Breast epithelium (tissue), 4 donors: ENCODE measurements at regions not wholly inside any gene's neighbourhood (a gene's known extent, or its start where the extent isn't known, plus 50 kb on each side); places are given as distances from the start of the nearest gene placed in this dataset.

Experiments used
- DNase-seq, 2 donors: peaks; one replicate each; pipeline ENCODE4 v3.0.0-alpha.2; 2019; ENCODE audit warnings: low spot score in 2 of 2
- H3K27ac ChIP-seq, 2 donors: fragments of 200-600 bp; sonication (generic) in 1 of 2; one replicate each; pipeline ENCODE4 v1.5.1; 2016 to 2019; ENCODE audit warnings: mild to moderate bottlenecking in 1 of 2
- H3K27me3 ChIP-seq, 2 donors: fragments of 200-600 bp; sonication (generic) in 1 of 2; one replicate each; pipeline versions ENCODE4 v1.5.1 to v1.6.0; 2017 to 2019; ENCODE audit warnings: control low read depth in 1 of 2, mild to moderate bottlenecking in 1 of 2
- H3K36me3 ChIP-seq: fragments of 200-600 bp; one replicate; pipeline ENCODE4 v1.5.1; 2019
- H3K4me1 ChIP-seq, 2 donors: fragments of 200-600 bp; sonication (generic); one replicate each; pipeline ENCODE4 v1.5.1; 2016 to 2019; ENCODE audit warnings: control low read depth in 1 of 2
- H3K4me3 ChIP-seq, 3 donors: fragments of 200-600 bp; sonication (generic); 1 replicate in 2 of 3; 2 replicates in 1 of 3; pipeline ENCODE4 v1.5.1; 2016 to 2019; ENCODE audit warnings: mild to moderate bottlenecking in 3 of 3, moderate library complexity in 2 of 3
- H3K9me3 ChIP-seq, 2 donors: fragments of 200-600 bp; sonication (generic) in 1 of 2; one replicate each; pipeline ENCODE4 v1.5.1; 2016 to 2019; ENCODE audit warnings: control low read depth in 1 of 2
- POLR2A ChIP-seq: fragments of 450-650 bp; IDR thresholded peaks from one replicate; pipeline ENCODE4 v1.6.1; 2016; ENCODE audit warnings: antibody characterized with exemption, mild to moderate bottlenecking, moderate library complexity
- POLR2AphosphoS5 ChIP-seq, 3 donors: sonication (generic); formaldehyde crosslinking; IDR thresholded peaks; one replicate each; pipeline ENCODE4 v1.6.1; 2017; ENCODE audit warnings: antibody characterized with exemption in 3 of 3
- intact Hi-C: fragments of 100-400 bp; cut with DNase I; formaldehyde crosslinking; loops from one replicate; pipeline ENCODE4 v1.15.1; 2023; ENCODE audit warnings: low total_unique reads
- TF ChIP-seq, protein P1 (sequence below), 3 donors: fragments of 450-650 bp; IDR thresholded peaks; one replicate each; pipeline ENCODE4 v1.5.1; 2016 to 2017; ENCODE audit warnings: antibody characterized with exemption in 3 of 3, mild to moderate bottlenecking in 3 of 3, moderate library complexity in 3 of 3

DNA sequence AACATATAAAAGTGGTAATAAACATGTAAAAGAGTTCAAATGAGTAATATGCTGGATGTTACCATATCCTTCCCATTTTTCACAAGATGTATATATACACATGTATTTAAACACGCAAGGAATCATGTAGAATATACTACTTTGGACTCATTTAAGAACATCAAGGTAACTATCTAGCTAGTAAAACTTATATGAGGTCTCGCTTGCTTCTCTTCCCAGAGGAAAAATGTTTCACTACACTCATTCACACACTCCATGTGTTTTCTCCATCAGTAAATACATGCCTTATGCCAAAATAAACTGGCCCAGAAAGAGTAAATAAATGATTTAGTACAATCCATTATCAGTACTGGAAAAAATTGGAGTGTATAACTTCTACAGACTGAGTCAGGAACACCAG, 229.2 kb upstream of the MME start:
- DNase-seq = no peak
- no peaks in the 10 kb centered on the region for H3K27me3 ChIP-seq
- no peak overlapping the region for H3K27ac ChIP-seq
- no peaks in the 10 kb centered on the region for H3K4me1 ChIP-seq
- no peaks in the 10 kb centered on the region for H3K36me3 ChIP-seq
- H3K4me3 ChIP-seq = no peak overlapping the region
- intact Hi-C loops = no loop called here
- H3K9me3 ChIP-seq = no peaks in the 10 kb centered on the region
- TF ChIP-seq, protein P1, sequence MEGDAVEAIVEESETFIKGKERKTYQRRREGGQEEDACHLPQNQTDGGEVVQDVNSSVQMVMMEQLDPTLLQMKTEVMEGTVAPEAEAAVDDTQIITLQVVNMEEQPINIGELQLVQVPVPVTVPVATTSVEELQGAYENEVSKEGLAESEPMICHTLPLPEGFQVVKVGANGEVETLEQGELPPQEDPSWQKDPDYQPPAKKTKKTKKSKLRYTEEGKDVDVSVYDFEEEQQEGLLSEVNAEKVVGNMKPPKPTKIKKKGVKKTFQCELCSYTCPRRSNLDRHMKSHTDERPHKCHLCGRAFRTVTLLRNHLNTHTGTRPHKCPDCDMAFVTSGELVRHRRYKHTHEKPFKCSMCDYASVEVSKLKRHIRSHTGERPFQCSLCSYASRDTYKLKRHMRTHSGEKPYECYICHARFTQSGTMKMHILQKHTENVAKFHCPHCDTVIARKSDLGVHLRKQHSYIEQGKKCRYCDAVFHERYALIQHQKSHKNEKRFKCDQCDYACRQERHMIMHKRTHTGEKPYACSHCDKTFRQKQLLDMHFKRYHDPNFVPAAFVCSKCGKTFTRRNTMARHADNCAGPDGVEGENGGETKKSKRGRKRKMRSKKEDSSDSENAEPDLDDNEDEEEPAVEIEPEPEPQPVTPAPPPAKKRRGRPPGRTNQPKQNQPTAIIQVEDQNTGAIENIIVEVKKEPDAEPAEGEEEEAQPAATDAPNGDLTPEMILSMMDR (IDR thresholded peaks at IDR 0.05) = no peak
- no peak for TF ChIP-seq POLR2AphosphoS5 (IDR thresholded peaks at IDR 0.05)
- TF ChIP-seq POLR2A = no peak

DNA sequence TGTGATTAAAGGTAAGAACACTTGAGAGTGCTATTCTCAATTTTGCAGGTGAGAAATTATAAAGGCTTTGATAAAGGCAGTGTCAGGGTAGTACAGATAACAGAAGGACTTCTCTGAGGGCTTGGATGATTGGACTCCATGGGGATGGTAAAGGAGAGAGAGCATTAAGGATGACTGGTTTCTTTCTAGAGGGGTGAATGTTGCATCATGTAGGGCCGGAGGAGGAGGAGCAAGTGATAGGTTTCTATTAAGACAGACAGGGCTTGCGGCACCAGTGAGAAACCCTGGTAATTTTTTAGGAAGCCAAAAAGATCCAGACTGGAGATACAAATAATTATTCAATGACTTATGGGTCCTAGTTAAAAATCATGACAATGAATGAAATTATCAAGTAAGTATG, 230.7 kb upstream of the MME start:
- no peak overlapping the region for H3K27ac ChIP-seq
- TF ChIP-seq, protein P1 (IDR thresholded peaks at IDR 0.05) = no peak
- TF ChIP-seq POLR2A = no peak
- no peak for TF ChIP-seq POLR2AphosphoS5 (IDR thresholded peaks at IDR 0.05)
- H3K27me3 ChIP-seq = no peaks in the 10 kb centered on the region
- intact Hi-C loops = no loop called here
- H3K4me3 ChIP-seq = no peak overlapping the region
- no peaks in the 10 kb centered on the region for H3K4me1 ChIP-seq
- no peaks in the 10 kb centered on the region for H3K36me3 ChIP-seq
- H3K9me3 ChIP-seq = no peaks in the 10 kb centered on the region
- no peak for DNase-seq

DNA sequence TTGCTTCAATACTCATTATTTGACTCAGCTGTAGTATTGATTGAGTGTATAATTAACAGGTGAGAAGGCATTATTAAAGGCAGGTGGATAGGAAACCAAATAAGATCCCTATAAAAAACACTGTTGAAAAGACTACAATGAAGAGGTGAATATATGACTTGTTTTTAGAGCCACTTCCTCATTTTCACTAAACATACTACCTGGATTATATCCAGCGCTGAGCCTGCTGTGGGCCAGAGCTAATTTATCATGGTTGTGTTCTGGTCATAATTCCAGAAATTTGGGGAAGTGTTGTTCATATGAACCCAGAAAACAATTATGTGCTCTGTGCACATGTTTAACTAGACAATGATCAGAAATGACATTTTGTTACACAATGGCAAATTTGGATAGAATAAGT, 235.3 kb upstream of the MME start:
- DNase-seq = no peak
- Histone ChIP-seq H3K36me3 (no peaks in the 10 kb centered on the region), H3K27ac (no peak overlapping the region), H3K4me3 (no peak overlapping the region), H3K4me1 (no peaks in the 10 kb centered on the region), H3K27me3 (no peaks in the 10 kb centered on the region), H3K9me3 (no peaks in the 10 kb centered on the region)
- intact Hi-C loops = no loop called here
- TF ChIP-seq POLR2A = no peak
- TF ChIP-seq POLR2AphosphoS5 (IDR thresholded peaks at IDR 0.05) = no peak
- TF ChIP-seq, protein P1 (IDR thresholded peaks at IDR 0.05) = no peak

DNA sequence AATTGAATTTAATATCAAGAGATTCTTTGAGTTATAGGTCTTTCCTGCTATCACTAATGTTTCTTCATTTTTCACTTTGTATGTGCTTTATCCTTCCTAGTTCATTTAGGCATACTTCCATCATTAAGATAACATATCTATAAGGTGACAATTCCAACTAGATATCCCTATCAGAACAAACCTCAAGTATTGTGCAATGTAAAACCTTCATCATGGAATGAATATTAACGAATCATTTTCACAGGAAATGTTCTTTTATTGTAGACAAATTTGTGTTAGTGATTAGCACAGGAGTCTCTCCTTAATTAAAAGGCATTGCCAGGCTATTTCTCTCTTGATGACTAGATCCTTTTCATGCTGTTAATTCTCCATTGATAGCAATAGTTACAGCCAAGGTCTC, 236.5 kb upstream of the MME start:
- Histone ChIP-seq H3K9me3 (no peaks in the 10 kb centered on the region), H3K36me3 (no peaks in the 10 kb centered on the region), H3K4me3 (no peak overlapping the region), H3K27me3 (no peaks in the 10 kb centered on the region), H3K27ac (no peak overlapping the region), H3K4me1 (no peaks in the 10 kb centered on the region)
- DNase-seq = no peak
- TF ChIP-seq, protein P1 (IDR thresholded peaks at IDR 0.05) = no peak
- TF ChIP-seq POLR2AphosphoS5 (IDR thresholded peaks at IDR 0.05) (no peak), POLR2A (no peak)
- intact Hi-C loops = no loop called here

DNA sequence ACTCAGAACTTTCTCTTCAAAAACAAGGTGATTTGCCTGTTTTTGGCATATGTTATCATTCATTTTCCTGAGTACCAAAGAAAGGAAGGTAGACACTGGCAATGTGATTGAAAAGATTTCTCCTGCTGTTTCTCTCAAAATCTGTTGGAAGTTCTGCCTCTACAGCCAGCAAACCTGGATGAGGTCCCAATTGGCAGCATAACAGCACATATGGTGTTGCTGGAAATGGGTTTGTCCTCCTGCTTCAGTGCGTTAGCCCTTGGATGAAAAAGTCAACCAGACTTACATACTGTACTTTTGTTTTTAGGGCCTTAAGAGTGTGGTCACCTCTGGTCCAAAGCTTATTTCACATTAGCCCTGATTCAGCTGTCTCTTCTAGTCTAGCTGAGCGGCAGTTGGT, 237.6 kb upstream of the MME start:
- H3K27ac ChIP-seq = no peak overlapping the region
- no peaks in the 10 kb centered on the region for H3K4me1 ChIP-seq
- no peaks in the 10 kb centered on the region for H3K9me3 ChIP-seq
- intact Hi-C loops = no loop called here
- TF ChIP-seq POLR2AphosphoS5 (IDR thresholded peaks at IDR 0.05) = no peak
- TF ChIP-seq, protein P1 (IDR thresholded peaks at IDR 0.05) = no peak
- TF ChIP-seq POLR2A = no peak
- DNase-seq = no peak
- H3K27me3 ChIP-seq = no peaks in the 10 kb centered on the region
- no peaks in the 10 kb centered on the region for H3K36me3 ChIP-seq
- H3K4me3 ChIP-seq = no peak overlapping the region
